ENCODE measurements at regions not wholly inside any gene's neighbourhood (a gene's known extent, or its start where the extent isn't known, plus 50 kb on each side); places are given as distances from the start of the nearest gene placed in this dataset.

DNA sequence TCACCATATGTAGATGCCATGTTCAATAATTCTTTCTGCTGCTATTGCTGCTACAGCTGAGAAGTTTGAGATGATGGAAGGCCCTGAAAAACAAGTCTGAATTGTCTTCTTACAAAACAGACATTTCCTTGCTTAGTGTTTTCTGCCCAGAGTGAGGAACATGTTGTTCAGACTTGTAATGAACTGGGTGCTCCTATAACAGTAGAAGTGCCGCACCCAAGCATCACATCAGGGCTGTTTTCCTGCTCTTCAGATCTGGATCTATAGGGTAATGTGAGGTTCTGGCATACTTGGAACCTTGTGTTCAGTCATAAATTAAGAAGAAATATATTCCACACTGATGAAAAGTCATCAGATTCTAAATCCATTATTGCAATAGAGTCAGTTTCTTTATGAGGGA, 171.9 kb upstream of the DIO2 start:
- Histone ChIP-seq H2AFZ (ENCODE audit: low read depth) (no peak overlapping the region), H3K27ac (ENCODE audit: low read depth in 2 of 2, low read length in 1 of 2) (no peak overlapping the region), H3K27me3 (ENCODE audit: insufficient read depth) (no peaks in the 10 kb centered on the region), H4K20me1 (ENCODE audit: insufficient read depth) (no peaks in the 10 kb centered on the region), H3K9me3 (no peaks in the 10 kb centered on the region), H3K79me2 (ENCODE audit: insufficient read depth) (no peaks in the 10 kb centered on the region), H3K4me1 (ENCODE audit: control insufficient read depth in 1 of 2, insufficient read depth in 2 of 2, low read depth in 1 of 2, low read length in 1 of 2) (no peaks in the 10 kb centered on the region; a peak in 1 of 4 replicates), H3K9me2 (no peaks in the 10 kb centered on the region), H3K9ac (no peak overlapping the region), H3K4me2 (no peak overlapping the region), H3K4me3 (ENCODE audit: low read depth in 2 of 2, low read length in 1 of 2) (no peak overlapping the region), H3K36me3 (replicated peaks in 1 of 2; ENCODE audit: control insufficient read depth in 1 of 2, insufficient read depth in 2 of 2, low read length in 1 of 2) (no peaks in the 10 kb centered on the region), H3F3A (replicated peaks; ENCODE audit: insufficient read depth) (no peaks in the 10 kb centered on the region)
- ChIA-PET POLR2A (no interaction called here), CTCF (no interaction called here)
- 100% methylated on average over 1 of the region's 1 CpG for WGBS (ENCODE audit: low lambda C conversion rate)
- no peak for DNase-seq
- TF ChIP-seq REST (IDR thresholded peaks at IDR 0.05; ENCODE audit: low read depth, low read length) (no peak), USF2 (IDR thresholded peaks at IDR 0.05; ENCODE audit: borderline replicate concordance, low read depth, low read length) (no peak), SMC3 (IDR thresholded peaks at IDR 0.05; ENCODE audit: low read depth, low read length) (no peak), SIN3A (IDR thresholded peaks at IDR 0.05; ENCODE audit: borderline replicate concordance, low read depth, low read length) (no peak), CHD2 (IDR thresholded peaks at IDR 0.05; ENCODE audit: low read length, partially characterized antibody) (no peak), ZBTB33 (IDR thresholded peaks at IDR 0.05; ENCODE audit: borderline replicate concordance, low read depth) (no peak), RCOR1 (IDR thresholded peaks at IDR 0.05; ENCODE audit: low read length) (no peak), TEAD4 (IDR thresholded peaks at IDR 0.05; ENCODE audit: borderline replicate concordance, insufficient read depth) (no peak), RAD21 (IDR thresholded peaks at IDR 0.05; ENCODE audit: low read length) (no peak), EZH2phosphoT487 (IDR thresholded peaks at IDR 0.05; ENCODE audit: borderline replicate concordance, low read depth) (no peak), USF1 (IDR thresholded peaks at IDR 0.05; ENCODE audit: borderline replicate concordance, low read depth) (no peak), MEF2A (IDR thresholded peaks at IDR 0.05; ENCODE audit: borderline replicate concordance, low read depth) (no peak), IRF3 (IDR thresholded peaks at IDR 0.05; ENCODE audit: low read depth, low read length) (no peak), GABPA (IDR thresholded peaks at IDR 0.05; ENCODE audit: low read depth) (no peak), RXRA (IDR thresholded peaks at IDR 0.05; ENCODE audit: borderline replicate concordance, low read depth) (no peak), TCF12 (IDR thresholded peaks at IDR 0.05) (no peak), ELF1 (IDR thresholded peaks at IDR 0.05) (no peak)
- TF ChIP-seq, protein P1, sequence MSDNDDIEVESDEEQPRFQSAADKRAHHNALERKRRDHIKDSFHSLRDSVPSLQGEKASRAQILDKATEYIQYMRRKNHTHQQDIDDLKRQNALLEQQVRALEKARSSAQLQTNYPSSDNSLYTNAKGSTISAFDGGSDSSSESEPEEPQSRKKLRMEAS (IDR thresholded peaks at IDR 0.05; ENCODE audit: low read depth): no peak
